HG02943 (cell line): ENCODE measurements at regions not wholly inside any gene's neighbourhood (a gene's known extent, or its start where the extent isn't known, plus 50 kb on each side); places are given as distances from the start of the nearest gene placed in this dataset.
"Not testable (repeated sequence)": the region's sequence is repeated elsewhere in the genome, so short reads cannot be mapped to it uniquely, and the experiment has no call there.

ENCODE experiments used
- ATAC-seq: cut with Tn5 transposase; IDR thresholded peaks from one replicate; pipeline ENCODE4 v1.9.1; 2021; ENCODE audit warnings: mild to moderate bottlenecking, low read depth, moderate library complexity; ENCODE audit not compliant: unreplicated experiment

GRCh38 chr18:10322435-10322834 lies 132.0 kb upstream of the APCDD1 start:
- ATAC-seq = no peak

DNA sequence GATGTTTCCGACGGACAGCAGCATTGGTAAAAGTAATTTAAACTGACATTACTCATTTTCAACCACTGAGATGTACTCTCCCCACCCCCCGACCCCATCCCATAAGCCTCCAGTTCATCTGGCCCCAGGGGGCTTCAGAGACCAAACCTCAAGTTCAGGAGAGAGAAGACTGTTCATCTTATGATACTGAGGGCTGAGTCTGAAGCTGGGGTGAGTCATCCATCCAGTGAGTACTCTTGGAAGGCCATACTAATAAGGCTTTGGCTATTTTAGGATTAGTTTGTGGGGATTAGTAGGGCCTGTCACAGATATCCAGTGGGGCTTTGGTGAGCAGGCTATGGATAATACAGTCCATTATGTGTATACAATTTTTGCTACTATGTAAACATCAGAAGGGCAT lies 125.3 kb upstream of the APCDD1 start:
- ATAC-seq = no peak

- ATAC-seq = no peak
Observed at GRCh38 chr18:10330428-10330827, 124.0 kb upstream of the APCDD1 start.

GRCh38 chr18:10332452-10332851 lies 122.0 kb upstream of the APCDD1 start:
- ATAC-seq = no peak

DNA sequence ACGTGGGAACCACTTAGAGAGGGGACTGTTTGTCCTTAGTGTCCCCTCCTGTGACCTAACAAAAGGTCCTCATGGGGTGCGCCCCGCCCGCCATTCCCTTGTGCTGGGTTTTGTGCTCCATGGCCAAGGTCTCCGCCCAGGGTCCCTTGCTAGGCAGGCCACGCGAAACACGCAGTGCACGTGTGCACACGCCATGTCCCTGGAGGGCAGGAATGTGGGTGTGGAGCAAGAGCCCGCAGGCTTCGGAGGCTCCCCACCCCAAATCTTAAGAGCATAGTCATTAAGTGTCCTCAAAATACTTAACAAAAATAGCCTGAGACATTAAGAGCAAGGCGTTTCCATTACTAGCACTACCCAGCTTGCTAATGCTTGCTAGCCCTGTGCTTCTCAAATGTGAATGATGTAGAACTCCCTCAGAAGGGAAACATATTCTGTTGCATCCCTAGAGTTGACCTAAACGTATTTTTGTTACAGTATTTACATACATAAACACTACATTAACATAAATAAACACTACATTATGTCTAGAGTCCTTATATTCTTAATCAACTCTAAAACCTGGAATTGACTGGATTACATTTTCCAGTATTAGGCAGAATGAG lies 117.6 kb upstream of the APCDD1 start:
- no peak for ATAC-seq

- no peak for ATAC-seq
Observed at GRCh38 chr18:10340821-10341220, 113.6 kb upstream of the APCDD1 start.

DNA sequence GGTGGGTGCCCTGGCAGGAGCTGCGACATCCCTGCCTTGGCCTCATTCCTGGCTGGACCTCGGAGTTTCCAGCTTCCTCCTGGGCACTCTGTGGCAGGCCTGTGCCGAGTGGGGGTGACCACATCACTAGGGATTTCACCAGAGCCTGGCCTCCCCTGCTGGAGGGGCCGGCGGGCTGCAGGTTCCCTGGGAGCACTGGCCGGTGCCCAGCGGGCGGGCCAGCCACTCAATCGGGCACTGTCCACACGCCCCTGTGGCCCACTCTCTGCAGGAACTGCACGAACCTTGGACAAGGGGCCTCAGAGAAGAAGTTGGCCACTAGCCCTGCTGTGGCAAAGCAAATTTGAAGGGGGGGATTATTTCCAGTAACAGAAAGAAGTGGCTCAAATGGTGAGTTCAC lies 110.7 kb upstream of the APCDD1 start:
- ATAC-seq = no peak

- ATAC-seq = no peak
Observed at GRCh38 chr18:10346749-10347415, 107.6 kb upstream of the APCDD1 start.

DNA sequence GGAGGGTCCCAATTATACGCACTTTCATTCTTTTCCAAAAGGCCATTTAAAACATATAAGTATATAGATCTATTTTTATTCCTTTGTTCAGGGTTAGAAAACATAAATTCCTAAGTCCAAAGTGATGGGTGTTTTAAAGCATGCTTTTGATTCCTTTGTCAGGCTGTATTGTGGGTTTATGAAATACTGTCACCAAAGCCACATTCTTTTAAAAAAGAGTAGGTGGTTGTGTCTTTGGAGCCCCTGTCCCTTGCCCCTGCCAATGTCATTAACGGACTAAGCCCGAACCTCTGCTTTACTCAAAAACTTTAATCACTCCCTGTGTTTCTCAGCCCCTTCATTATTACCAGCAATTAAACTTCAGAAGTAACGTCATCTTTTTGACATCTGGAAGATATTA lies 104.9 kb upstream of the APCDD1 start:
- no peak for ATAC-seq

DNA sequence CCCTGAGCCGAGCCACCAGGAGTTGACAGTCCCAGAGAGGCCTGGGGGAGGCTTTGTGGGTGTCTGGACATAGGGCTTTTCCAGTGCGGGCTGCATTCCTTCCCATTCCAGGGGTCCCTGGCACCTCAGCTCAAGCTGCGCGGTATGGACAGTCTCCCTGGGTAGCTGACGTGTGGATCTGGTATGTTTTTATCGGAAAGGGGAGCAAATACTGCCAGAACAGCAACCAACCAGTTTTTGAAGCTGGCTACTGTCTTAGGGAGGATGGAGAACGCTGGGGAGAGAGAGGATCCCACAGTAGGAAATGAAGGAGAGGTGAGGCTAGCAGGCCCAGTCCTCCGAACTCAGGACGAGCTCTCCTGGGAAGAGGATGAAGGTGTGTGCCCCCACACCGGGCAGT lies 103.8 kb upstream of the APCDD1 start:
- ATAC-seq = no peak

DNA sequence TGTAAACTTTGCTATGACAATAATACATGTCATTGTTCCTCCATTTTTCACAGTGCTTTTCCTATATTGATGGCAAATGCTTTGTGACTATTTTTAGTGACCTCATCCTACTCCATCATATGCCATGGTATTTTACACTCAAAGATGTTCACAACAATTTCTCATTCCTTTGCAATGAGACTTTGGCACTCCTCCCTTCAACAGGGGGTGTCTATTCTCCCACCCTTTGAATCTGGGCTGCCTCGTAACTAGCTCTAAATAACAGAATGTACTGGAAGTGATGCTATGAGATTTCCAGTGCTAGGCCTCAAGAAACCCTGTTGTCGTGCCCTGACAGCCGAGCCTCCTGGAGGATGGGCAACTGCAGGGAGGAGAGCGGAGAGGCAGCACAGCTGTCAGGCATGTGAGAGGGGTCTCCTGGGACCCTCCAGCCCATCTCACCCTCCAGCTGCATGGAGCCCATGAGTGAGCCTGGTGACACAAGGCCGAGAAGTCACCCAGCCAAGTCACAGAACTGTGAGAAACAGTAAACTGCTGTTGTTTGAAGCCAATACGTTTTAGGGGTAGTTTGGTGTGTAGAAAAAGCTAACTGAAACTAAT lies 103.1 kb upstream of the APCDD1 start:
- ATAC-seq = no peak

- no peak for ATAC-seq
Observed at GRCh38 chr18:10351858-10352257, 102.6 kb upstream of the APCDD1 start.

DNA sequence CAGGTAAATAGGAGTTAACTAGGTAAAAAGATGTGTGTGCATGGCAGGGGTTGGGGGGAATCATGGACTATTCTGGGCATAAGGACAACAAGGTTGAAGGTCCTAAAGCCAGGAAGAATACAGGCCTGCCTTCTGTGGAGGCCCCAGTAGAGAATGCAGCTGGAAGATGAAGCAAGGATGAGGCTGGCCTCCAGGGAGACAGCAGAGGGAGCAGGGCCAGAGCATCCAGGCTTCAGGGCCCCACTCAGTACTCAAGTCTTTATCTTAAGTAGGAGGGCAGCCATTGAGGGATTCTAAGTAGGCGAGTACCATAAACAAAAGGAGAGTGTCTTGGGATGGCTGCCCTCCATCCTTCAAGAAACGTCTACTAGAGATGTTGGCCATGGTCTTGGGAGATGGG lies 101.8 kb upstream of the APCDD1 start:
- ATAC-seq = no peak

- no peak for ATAC-seq
Observed at GRCh38 chr18:10353791-10354190, 100.6 kb upstream of the APCDD1 start.

- no peak for ATAC-seq
Observed at GRCh38 chr18:10354241-10354811, 100.1 kb upstream of the APCDD1 start.

GRCh38 chr18:10354890-10355289 lies 99.5 kb upstream of the APCDD1 start:
- no peak for ATAC-seq

DNA sequence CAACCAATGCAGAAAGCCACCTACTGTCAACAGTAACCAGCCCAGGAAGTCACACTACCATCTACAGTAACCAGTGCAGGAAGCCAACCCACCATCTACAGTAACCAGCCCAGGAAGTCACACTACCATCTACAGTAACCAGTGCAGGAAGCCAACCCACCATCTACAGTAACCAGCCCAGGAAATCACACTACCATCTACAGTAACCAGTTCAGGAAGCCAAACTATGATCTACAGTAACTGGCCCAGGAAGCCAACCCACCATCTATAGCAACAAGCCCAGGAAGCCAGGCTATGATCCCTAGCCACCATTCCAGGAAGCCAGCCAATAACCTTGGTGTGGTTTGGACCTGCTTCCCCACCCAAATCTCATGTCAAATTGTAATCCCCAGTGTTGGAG lies 97.4 kb upstream of the APCDD1 start:
- not testable (repeated sequence) for ATAC-seq

- ATAC-seq = no peak
Observed at GRCh38 chr18:10361660-10362059, 92.8 kb upstream of the APCDD1 start.

GRCh38 chr18:10365021-10365500 lies 89.4 kb upstream of the APCDD1 start:
- ATAC-seq = no peak

GRCh38 chr18:10365901-10366300 lies 88.5 kb upstream of the APCDD1 start:
- ATAC-seq = no peak

DNA sequence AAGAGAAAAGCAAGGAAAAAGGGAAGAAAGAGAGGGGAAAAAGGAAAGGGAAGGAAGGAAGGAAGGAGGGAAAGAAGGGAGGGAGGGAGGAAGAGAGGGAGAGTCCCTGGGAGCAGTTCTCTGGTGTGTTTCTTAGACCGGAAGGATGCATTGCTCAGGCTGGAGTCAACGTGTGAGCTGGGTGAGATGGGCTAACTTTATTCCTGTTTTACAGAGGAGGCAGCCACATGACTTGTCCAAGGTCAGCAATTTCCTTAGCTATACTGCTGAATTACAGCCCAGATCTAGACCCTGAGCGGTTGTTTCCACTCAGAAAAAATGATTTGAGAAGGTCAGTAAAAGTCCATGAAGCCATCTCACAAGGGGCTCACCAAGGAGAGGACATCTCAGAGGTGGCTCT lies 86.6 kb upstream of the APCDD1 start:
- ATAC-seq = no peak
